ENCODE measurements at regions not wholly inside any gene's neighbourhood (a gene's known extent, or its start where the extent isn't known, plus 50 kb on each side); places are given as distances from the start of the nearest gene placed in this dataset.

DNA sequence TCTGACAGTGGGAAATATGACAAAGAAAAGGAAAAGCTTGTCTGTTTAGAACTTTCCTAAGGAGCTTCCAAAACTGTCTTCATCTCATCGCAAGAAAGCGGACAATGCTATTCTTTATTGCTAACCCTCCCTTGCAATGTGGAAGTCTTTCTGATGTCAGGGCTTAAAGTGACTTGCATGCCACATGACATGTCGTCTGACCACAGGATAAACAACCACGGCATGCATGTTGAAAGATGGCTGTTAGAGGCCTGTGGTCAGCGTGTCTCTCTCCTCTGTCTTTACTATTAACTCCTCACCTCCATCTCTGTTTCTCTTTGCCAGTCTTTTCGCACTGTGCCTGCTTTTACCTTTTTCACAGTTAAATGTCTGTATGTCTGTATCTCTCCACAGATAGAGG, 389.8 kb downstream of the LNPK start:
- TF ChIP-seq, protein P1, sequence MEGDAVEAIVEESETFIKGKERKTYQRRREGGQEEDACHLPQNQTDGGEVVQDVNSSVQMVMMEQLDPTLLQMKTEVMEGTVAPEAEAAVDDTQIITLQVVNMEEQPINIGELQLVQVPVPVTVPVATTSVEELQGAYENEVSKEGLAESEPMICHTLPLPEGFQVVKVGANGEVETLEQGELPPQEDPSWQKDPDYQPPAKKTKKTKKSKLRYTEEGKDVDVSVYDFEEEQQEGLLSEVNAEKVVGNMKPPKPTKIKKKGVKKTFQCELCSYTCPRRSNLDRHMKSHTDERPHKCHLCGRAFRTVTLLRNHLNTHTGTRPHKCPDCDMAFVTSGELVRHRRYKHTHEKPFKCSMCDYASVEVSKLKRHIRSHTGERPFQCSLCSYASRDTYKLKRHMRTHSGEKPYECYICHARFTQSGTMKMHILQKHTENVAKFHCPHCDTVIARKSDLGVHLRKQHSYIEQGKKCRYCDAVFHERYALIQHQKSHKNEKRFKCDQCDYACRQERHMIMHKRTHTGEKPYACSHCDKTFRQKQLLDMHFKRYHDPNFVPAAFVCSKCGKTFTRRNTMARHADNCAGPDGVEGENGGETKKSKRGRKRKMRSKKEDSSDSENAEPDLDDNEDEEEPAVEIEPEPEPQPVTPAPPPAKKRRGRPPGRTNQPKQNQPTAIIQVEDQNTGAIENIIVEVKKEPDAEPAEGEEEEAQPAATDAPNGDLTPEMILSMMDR (IDR thresholded peaks at IDR 0.05) = no peak
- TF ChIP-seq POLR2AphosphoS5 (IDR thresholded peaks at IDR 0.05) = no peak
